ENCODE measurements at regions not wholly inside any gene's neighbourhood (a gene's known extent, or its start where the extent isn't known, plus 50 kb on each side); places are given as distances from the start of the nearest gene placed in this dataset.
A peak's percentile ranks its signal among the peaks of the same experiment; 100 is the strongest.
"Not testable (repeated sequence)": the region's sequence is repeated elsewhere in the genome, so short reads cannot be mapped to it uniquely, and the experiment has no call there.

DNA sequence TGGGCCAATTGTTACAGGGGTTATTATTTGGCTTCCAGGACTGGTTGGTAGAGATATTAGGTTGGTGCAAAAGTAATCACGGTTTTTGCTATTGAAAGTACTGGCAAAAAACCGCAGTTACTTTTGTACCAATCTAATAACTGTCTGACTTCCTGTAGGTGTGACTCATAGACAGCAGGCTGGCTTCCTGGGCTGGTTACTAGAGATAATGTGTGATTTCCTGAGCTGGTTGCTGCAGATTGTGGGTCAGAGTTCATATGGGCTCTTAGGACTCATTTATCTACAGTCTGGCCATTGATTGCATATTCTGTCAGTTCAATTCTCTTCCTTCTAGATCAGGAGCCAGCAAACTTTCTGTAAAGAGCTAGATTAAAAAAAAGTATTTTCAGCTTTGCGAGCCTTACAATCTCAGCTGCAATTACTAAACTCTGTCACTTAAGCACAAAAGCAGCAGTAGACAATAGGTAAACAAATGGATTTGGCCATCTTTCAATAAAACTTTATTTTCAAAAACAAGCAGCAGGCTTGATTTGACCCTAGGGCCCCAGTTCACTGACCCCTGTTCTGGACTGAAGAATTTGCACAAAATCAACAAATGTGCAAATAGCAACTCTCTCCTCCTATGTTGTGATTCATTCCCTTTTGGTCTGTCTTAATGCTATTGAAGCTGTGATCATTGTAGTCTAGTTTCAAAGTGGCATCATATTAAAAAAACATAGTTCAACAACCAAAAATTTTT is 50.8 kb upstream of the BOD1L1 start:
- DNase-seq (ENCODE audit: low read depth in 4 of 4, low spot score in 3 of 4): no peak

DNA sequence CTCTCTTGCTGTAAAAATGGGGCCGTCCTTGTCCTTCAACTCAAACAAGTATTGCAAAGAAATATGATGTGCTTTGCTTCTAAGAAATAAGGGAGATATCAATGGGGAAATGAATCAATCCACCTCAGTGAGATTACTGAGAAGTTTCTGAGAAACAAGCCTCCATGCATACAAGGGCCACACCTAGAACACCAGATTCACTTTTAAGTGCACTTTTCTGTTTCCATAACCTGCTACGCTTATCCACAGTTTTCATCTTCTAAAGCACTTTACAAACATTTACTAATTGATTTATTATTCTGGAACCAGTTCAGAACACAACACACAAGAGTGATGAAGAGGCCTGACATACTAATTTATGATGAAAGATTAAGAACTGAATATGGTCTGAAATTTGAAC is 54.0 kb upstream of the BOD1L1 start:
- DNase-seq (ENCODE audit: low read depth in 4 of 4, low spot score in 3 of 4): no peak

DNA sequence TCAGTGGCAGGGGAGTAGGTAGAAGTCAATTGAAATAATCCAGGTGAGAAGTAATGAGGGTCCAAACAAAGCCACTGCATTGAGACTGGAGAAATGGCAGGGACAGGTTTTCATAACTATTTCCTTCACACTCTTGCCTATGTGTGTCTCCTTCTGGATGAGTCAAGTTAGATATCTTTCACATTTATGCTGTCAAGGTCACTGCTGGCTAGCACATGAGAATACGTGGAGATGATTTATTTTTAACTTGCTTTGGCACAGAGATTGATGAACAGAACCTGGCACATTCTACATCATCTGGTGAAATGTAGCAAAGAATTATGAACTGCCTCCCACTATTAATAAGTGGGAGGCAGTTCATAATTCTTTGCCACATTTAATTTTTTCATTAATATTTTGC is 66.7 kb upstream of the BOD1L1 start:
- no peak for DNase-seq (ENCODE audit: low read depth in 4 of 4, low spot score in 3 of 4)

DNA sequence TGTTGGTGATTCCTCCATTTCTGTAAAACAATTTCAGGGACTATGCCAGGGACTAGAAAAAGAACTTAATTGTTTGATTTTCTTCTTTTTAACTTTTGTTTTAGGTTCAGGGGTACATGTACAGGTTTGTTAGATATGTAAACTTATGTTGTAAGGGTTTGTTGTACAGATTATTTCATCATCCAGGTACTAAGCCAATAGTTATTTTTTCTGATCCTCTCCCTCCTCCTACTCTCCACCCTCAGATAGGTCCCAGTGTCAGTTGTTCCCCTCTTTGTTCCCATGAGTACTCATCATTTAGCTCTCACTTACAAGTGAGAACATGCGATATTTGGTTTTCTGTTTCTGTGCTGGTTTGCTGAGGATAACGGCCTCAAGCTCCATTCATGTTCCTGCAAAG is 70.8 kb upstream of the BOD1L1 start:
- no peak for DNase-seq (ENCODE audit: low read depth in 4 of 4, low spot score in 3 of 4)

DNA sequence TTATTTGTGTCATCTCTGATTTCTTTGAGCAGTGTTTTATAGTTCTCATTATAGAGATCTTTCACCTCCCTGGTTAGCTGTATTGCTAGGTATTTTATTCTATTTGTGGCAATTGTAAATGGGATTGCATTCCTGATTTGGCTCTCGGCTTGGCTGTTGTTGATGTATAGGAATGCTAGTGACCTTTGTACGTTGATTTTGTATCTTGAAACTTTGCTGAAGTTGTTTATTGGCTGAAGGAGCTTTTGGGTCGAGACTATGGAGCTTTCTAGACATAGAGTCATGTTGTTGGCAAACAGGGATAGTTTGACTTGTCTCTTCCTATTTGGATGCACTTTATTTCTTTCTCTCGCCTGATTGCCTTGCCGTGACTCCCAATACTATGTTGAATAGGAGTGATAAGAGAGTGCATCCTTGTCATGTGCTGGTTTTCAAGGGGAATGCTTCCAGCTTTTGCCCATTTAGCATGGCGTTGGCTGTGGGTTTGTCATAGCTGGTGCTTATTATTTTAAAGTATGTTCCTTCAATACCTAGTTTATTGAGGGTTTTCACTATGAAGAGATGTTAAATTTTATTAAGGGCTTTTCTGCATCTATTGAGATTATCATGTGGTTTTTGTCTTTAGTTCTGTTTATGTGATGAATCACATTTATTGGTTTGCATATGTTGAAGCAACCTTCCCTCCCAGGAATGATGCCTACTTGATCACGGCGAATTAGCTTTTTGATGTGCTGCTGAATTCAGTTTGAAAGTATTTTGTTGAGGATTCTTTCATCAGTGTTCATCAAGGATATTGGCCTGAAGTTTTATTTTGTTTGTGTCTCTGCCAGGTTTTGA is 72.7 kb upstream of the BOD1L1 start:
- no peak for DNase-seq (ENCODE audit: low read depth in 4 of 4, low spot score in 3 of 4)

DNA sequence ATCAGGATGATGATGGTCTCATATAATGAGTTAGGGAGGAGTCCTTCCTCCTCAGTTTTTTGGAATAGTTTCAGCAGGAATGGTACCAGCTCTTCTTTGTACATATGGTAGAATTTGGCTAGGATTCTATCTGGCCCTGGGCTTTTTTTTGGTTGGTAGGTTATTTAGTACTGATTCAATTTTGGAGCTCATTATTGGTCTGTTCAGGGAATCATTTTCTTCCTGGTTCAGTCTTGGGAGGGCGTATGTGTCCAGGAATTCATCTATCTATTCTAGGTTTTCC is 73.3 kb upstream of the BOD1L1 start:
- not testable (repeated sequence) for DNase-seq (ENCODE audit: low read depth in 4 of 4, low spot score in 3 of 4)

DNA sequence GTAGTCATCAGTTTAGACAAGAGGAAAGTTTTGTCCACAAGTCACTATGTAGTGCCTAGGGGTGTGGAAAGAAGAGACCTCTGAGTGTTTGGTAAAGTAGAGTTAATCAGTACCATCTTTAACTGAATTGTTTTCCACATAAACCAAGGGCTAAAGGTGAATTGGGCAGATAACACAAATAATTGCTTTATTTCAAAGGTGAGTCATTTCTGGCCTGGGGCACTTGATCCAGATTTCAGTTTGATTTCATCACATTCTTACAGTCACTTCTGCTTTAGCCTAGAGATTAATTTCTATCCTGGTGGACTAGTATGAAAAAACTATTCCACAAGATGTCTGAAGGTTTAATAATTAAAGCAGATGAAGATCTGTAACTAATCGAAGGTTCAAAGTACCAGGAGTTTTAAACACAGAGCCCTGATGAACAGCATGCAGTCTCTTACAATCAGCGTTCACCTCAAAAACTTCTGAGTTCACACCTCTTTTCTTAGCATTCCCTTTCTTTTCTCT is 74.5 kb upstream of the BOD1L1 start:
- DNase-seq (ENCODE audit: low read depth in 4 of 4, low spot score in 3 of 4): no peak

DNA sequence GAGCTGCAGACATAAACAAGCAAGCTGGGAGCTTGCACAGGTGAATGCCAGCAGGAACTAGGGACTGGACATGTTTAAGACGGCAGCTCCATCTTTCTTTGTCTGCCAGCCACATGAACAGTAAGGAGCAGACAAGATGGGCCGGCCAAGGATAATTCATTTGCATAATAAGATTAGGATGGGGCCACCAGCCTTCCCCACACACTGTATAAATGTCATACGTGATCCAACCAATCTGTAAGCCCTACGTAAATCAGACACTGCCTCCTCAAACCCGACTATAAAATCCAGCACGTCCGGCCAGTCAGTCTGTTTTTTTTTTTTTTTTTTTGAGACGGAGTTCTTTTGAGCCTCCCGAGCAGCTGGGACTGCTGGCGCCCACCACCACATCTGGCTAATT is 75.6 kb upstream of the BOD1L1 start:
- no peak for DNase-seq (ENCODE audit: low read depth in 4 of 4, low spot score in 3 of 4)

DNA sequence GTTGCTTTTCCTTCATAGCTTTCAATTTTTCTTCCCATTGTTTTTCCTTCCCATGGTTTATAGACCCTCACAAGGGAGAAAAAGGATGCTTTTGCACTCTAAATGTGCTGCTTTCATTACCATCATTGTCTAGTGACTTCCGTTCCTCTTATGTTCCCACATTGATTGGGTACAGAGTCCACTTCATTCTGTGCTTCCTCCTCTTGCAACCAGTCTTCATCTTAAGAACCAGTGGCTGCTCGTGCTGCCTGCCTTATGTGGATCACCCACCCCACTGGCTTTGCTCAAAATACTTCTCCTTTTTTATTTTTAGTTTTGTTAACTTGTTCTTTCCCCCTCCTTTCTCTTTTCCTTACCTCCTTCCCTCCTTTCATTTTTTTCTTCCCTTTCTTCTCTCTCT is 76.5 kb upstream of the BOD1L1 start:
- DNase-seq (ENCODE audit: low read depth in 4 of 4, low spot score in 3 of 4): no peak

DNA sequence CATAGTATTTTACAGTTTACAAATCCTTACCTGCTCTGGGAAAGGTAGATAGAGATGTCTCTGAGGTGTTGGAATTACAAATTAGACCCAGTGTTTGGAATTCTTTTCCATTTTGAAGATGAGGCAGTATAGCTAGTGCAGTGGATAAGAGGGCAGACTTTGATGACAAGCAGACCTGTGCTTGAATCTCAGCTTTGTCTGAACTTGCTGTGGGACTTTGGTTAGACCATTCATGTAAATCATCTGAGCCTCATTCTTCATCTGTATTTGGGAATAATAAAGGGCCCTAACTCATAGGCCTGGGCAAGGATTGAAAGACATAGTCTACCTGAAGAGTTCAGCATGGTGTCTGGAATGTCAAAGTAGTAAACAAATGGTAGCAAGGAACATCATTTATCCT is 77.2 kb upstream of the BOD1L1 start:
- no peak for DNase-seq (ENCODE audit: low read depth in 4 of 4, low spot score in 3 of 4)

DNA sequence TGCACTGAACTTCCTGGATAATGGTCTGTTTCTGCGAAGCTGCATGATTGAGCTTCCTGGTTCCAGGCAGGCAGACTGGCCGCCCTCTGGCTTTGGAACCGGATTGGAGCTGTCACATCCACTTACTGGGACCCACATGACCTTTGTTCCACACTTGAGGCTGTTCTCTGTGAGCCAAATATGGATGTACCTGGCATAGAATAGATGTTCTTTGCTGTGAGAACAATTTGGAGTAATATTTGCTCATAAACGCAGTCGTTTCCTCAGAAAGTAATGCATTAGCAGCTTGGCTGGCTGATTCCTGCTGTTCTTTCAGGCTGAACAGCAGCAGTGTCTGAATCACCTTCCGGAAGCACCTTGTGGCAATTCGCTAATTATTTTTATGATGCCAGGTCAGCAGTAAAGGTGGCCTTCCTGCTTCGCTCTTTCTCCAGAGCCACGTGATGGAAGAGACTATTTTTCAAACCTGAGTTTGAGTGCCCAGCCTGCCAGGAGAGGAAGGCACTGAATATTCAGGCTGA is 78.1 kb upstream of the BOD1L1 start:
- DNase-seq (ENCODE audit: low read depth in 4 of 4, low spot score in 3 of 4): peak in 3 of 4 donors; percentile 2 to 36 (median 33)

DNA sequence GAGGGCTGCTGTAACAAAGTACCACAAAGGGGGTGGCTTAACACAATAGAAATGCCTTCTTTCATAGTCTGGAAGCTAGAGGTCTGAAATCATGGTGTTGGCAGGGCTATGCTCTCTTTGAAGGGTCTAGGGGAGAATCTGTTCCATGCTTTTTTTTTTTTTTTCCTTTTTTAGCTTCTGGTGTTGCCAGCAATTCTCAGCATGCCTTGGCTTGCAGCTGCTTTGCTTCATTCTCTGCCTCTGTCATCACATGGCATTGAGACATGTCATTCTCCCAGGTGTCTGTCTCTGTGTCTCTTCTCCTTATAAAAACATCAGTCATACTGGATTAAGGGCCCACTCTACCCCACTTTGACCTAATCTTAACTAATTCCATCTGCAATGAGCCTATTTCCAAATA is 78.6 kb upstream of the BOD1L1 start:
- DNase-seq (ENCODE audit: low read depth in 4 of 4, low spot score in 3 of 4): no peak

DNA sequence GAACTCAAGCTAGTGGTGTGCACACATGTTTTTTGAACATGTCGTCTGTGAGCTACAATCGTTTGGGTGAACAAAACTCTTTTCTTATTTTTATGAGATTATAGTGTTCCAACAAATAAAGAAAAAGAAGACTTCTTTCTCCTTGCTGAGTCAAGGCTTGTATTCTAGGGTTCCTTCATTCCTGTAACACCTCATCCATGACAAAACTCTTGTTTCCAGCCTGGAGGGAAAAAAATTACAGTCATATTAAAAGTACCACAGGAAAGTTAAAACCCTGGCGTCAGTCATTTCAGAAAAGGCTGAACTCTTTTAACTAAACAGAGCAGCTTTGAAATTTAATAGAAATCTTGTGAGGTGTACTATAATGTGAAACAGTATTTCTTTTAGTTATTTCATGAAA is 79.2 kb upstream of the BOD1L1 start:
- no peak for DNase-seq (ENCODE audit: low read depth in 4 of 4, low spot score in 3 of 4)

DNA sequence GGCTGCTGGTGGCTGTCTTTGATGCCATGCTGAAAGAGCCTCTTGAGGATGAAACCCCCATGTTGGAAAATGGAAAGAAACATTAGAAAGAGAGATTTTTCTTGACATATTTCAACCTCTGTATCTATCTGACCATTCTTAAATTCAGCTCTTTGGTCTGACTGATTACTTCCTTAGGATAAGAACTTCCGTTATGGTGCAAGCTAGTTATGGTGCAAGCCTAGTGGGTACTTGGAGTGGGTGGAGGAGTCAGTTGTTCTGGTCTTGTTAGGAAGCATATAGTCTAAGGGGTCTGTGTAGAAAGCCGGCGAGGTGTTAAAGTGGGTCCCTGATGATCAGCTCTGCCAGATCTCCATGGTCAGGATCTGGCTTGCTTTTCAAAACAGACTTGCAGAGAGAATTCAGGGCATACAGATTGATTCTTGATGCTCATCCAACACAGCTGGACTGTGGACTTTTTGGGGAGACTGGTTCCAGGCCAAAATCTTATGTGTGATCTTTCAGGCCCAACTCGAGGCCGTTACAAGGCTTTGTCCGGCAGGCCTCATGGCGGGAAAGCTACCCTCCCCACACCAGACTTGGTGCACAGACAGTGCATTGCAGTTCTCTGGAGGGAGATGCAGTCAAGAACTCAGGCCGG is 82.8 kb upstream of the BOD1L1 start:
- DNase-seq (ENCODE audit: low read depth in 4 of 4, low spot score in 3 of 4): no peak

DNA sequence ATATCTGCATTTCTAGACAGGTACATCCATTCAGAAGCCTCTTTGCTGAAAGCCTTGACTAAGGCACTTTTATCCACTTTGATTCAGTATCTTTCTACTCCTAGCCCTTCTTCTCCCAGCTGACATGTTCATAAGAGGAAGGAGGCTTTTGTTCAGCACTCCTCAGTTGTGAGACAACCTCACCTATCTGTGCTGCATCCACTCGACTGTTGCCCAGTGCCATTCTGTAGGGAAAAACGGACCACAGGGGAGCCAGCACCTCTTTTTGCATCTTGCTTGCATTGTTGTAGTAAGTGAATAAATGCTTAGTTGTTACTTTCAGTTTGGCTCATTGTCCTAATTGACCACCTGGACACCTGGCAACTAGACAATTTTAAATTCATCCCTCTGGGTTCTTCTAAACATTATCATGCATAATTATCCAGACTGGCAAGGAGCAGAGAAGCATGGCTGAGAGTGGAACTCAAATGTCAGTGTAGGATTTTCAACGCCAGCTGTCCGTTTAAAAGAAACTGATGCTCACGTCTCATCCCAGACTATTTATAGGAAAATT is 83.8 kb upstream of the BOD1L1 start:
- no peak for DNase-seq (ENCODE audit: low read depth in 4 of 4, low spot score in 3 of 4)

DNA sequence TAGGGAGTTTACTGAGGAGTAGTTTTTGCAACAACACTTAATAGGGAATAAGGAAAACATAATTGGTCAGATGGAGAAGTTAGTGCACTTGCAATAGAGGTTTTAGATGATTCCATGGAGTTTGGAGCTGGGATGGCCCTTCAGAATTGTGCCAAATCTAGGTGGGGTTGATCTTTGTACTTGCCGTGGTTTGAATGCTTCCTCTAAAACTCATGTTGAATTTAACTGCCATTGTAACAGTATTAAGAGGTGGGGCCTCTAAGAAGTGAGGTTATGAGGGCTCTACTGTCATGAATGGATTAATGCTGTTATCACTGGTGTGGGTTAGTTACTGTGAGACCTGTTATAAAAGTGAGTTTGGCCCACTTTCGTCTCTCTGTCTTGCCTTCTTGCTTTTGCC is 94.4 kb upstream of the BOD1L1 start:
- DNase-seq (ENCODE audit: low read depth in 4 of 4, low spot score in 3 of 4): no peak

DNA sequence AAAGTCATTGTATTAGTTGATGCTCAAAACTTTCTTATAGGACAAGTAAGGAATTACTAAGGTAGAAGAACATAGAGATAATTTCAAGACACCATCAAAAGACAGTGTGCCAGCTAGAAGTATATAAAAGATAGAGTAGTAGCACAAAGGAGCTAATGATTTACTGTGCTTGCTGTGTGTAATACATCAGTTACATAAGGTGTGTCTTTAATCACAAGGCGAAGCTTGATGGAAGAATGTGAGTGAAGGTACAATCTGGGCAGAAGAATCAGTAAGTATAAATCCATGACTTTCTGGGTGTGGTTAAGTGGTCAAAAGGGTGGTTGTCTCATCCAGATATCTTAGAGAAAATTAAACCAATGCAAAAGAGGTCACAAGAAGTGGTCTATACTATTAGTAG is 95.1 kb upstream of the BOD1L1 start:
- no peak for DNase-seq (ENCODE audit: low read depth in 4 of 4, low spot score in 3 of 4)

DNA sequence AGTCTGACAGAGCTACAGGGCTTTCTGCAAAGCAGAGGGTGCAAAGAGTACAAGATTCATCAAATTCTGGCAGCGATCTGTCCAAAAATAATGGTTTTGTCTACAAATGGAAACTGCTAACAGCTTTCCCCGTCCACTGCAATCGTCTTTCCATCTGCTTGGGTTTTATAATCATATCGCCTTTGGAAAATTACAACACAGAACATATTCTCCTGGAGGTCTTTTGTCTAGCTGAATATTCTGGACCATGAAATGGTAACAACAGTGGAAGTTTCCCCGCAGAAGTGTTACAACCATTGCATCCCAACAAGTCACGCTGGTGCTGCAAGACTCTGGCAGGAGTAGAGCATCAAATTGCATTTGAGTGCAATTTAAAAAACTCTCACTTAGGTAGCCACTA is 101.2 kb upstream of the BOD1L1 start:
- DNase-seq (ENCODE audit: low read depth in 4 of 4, low spot score in 3 of 4): no peak

DNA sequence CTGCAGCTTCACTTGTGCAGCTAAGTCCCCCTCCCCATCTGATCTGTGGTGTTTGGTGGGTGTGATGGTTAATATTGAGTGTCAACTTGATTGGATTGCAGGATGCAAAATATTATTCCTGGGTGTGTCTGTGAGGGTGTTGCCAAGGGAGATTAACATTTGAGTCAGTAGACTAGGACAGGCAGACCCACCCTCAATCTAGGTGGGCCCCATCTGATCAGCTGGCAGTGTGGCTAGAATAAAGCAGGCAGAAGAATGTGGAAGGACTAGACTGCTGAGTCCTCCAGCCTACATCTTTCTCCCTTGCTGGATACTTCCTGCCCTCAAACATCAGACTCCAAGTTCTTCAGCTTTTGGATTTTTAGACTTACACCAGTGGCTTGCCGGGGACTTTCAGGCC is 103.5 kb upstream of the BOD1L1 start:
- DNase-seq (ENCODE audit: low read depth in 4 of 4, low spot score in 3 of 4): no peak

DNA sequence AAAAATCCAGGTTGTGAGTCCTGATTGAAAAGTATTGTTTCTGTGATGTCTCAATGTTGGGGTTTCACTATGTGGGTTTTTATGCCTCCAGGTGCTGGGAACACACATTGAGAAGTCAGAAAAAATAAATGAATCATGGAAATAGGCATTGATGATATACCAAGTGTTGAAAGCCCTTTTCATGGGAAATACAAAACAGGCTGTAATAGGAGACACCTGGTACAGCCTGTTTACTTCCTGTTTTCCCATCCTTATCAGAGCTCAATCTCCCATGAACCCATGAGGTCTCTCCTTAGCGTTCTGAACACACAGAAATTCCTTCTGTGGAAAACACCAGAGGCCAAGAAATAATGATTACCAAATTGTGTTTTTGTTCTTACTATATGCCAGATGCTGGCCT is 106.3 kb upstream of the BOD1L1 start:
- no peak for DNase-seq (ENCODE audit: low read depth in 4 of 4, low spot score in 3 of 4)

DNA sequence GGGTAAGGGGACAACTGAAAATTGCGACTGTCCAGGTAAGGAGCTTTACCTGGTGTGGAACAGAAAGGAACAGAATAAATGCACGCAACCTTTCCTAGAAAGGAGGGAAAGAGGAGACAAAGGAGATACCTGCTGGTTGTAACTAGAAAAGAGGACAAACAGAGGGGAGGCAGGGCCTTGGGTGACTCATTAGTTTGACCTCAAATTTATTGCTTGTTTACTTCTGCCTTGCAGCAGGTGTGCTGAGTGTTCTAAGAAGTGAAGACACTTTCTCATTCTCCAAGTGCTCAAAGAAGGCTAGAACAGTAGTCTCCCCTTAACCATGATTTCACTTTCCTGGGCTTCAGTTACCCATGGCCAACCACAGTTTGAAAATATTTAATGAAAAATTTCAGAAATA is 123.1 kb upstream of the BOD1L1 start:
- no peak for DNase-seq (ENCODE audit: low read depth in 4 of 4, low spot score in 3 of 4)
